GM21515 (cell line): ENCODE measurements at regions not wholly inside any gene's neighbourhood (a gene's known extent, or its start where the extent isn't known, plus 50 kb on each side); places are given as distances from the start of the nearest gene placed in this dataset.

Source experiments
- ATAC-seq: cut with Tn5 transposase; IDR thresholded peaks from one replicate; pipeline ENCODE4 v1.9.1; 2021; ENCODE audit not compliant: unreplicated experiment

DNA sequence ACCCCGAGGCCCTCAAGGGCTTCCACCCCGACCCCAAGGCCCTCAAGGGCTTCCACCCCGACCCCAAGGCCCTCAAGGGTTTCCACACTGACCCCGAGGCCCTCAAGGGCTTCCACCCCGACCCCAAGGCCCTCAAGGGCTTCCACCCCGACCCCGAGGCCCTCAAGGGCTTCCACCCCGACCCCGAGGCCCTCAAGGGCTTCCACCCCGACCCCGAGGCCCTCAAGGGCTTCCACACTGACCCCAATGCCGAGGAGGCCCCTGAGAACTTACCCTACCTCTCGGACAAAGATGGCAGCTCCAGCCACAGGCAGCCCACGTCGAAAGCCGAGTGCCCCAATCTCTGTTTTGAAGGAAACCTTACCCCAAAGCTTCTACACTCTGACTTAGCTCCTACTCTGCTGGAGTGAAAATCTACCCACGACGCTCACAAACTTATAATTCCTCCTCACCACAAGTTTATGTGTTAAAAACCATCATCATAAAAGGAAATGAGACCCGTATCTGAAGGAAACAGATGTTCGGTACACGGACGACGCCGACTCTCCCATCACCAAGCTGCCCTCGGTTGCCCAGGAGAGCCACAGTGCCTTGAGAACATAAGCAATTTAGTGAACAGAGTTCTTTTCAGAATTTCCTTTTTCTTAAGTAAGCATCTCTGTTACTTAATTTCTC, 61.2 kb upstream of the RPH3AL start:
- no peak for ATAC-seq

DNA sequence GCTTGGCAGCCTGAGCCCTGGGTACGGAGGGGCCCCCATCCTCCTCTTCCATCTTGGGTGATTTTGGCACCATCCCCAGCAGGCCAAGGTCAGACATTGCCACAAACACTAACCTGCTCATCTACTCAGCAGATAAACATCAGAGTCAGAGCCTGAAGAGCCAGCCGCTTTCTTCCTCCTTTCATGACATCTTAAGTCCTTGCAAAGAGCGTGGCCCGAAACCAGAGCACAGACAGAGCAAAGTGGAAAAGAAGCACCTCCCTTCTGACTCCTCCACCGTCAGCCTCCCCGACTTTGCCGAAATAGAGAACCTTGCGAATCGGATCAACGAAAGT, 60.4 kb upstream of the RPH3AL start:
- no peak for ATAC-seq

DNA sequence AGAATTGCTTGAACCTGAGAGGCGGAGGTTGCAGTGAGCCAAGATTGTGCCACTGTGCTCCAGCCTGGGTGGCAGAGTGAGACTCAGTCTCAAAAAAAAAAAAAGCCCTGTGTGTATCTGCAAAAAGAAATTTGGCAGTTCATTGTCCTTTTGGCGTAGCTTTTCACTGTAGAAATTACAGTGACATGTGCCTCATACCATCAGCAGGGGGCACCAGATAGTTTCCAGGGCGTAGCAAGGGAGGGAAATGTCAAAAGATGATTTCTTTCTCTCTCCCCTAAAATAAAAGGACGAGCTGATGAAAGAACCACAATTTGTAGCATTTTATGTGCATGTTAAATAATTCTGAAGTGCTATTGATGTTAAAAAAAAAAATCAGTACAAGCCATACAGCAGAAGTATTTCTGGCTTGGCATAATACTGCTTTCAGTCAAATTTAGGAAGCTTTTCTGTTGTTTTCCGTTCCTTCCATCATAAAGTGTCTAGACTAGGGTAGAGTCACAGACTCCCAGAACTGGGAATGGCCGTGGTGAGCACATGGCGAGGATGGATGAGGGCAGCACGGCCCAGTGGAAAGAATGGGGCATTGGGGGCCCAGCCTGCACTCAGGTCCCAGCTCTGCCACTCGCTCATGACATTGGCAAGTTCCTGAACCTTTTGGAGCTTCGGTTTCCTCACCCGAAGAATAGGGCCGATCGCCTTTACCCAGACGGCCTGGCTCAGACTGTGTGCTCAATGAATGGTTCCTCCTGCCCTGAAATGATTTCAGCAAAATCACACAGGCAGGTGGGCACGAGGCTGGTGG, 59.8 kb upstream of the RPH3AL start:
- no peak for ATAC-seq

DNA sequence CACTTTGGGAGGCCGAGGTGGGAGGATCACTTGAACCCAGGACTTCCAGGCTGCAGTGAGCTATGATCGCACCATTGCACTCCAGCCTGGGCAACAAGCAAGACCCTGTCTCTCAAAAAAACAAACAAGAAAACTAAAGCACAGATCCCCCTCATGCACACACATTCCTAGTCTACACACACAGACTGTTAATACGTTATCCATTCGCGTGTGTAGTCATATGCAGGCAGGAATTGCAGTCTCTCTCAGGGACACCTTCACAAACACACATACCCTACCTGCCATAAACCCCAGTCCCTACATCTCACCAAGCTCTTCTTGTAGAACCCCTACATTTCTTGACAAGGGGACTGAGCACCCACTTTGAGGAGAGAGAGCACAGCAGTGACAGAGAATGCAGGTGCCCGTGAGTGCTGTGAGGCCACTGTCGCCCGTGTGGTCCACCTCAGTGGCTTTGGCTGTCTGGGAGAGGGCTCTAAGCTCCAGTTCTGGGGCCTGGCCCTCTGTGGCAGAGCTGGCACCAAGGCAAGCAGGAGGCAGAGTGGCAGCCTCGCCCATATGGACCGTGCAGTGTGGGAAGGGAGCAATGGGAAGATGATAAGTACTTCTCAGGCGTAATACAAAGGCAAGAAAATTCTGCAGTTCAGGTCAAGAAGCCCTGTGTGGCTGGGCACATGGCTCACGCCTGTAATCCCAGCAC, 59.0 kb upstream of the RPH3AL start:
- ATAC-seq: no peak

DNA sequence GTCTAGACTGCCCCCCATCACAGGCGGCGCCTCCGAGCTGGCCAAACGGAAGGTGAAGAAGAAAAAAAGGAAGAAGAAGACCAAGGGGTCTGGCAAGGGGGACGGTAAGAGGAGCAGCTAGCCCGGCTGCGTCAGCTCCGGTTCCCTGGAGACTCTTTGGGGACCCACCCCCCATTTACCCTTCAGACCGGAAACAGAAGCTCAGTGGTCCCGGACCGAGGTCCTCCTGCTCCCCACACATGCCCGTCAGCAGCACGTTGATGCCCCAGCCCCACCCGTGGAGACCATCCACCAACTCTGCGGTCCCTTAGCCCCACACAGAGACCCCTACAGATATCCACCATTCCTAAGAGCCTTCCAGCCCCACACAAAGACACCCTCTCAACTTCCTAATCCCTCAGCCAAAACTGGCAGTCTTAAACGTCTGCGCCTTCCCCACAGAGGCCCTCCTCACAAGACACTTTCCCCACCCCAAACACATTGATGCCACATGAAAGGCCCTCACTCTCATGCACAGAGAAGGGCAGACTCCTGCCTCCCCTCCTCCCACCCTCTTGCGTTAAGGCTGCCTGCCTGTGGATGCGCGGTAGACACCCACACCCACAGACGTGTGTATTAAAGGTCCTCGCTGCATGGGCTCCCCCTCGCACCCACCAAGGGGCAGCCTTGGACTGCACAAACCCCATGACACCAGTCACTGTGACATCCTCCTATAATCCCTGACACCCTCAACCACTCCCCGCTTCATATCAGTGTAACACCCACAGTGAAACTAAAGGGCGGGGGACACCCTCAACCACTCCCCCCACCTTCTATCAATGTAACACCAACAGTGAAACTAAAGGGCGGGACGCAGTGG, 58.2 kb upstream of the RPH3AL start:
- ATAC-seq: peak; percentile 3

DNA sequence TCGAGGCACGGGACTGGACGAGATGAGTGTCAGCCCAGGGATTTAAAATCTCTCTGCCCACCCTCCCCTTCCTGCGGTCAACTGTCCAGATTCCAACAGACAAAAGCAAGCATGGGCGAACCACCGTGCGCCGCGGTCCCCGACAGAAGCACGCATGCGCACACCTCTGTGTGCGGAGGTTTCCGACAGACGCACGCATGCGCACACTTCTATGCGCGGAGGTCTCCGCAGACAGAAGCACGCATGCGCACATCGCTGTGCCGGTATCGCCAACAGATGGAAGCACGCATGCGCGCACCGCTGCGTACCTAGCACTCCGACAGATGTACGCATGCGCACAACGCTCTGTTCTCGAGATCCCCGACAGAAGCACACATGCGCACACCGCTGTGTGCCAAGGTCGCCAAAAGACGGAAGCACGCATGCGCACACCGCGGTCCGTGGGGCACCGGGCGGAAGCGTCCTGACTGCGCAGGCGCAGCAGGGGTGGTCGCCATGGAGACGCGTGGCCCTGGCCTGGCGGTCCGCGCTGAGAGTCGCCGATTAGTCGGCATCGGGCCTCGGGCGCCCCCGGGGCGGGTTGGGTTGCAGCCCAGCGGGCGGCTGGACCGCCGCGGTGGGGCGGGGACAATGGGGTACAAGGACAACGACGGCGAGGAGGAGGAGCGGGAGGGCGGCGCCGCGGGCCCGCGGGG, 57.4 kb upstream of the RPH3AL start:
- peak; percentile 80 for ATAC-seq

DNA sequence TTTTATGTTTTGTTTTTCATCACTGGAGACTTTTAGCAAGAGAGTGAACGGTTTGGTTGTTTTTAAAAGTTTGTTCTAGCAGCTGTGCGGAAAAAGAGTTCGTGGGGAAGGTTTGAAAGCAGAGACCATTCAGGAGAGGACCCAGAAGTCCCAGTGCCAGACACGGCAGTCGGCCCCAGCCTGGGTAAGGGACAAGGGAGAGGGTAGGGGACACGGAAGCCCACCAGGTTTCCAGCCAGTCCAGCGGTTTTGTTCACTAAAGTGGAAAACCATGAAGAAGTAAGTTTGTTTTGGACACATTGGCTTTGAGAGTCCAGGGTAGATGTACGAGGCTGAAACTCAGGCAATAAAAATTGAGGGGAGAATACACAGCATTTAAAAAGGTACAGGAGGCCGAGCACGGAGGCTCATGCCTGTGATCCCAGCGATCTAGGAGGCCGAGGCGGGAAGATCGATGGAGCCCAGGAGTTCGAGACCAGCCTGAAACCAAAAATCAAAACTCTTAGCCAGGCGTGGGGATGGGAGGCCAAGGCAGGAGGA, 56.8 kb upstream of the RPH3AL start:
- ATAC-seq: no peak

DNA sequence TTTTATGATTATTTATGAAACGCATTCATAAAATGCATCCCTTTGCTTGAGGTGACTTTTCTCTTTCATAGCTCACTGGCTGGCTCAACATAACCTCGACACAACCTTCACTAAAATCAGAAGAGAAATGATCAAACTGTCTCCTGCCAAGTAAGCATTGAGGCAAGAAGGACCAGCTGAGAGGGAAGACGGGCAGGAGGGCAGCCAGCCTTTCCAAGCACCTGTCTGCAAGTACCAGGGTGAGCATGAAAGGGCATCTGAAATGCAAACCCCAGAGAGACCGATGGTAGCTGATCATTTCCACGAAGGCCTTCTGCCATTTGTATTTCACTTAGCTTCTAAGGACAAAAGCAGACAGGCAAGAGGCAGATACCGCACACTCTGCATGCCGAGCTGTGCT, 52.1 kb upstream of the RPH3AL start:
- ATAC-seq: no peak
